ENCODE measurements at regions not wholly inside any gene's neighbourhood (a gene's known extent, or its start where the extent isn't known, plus 50 kb on each side); places are given as distances from the start of the nearest gene placed in this dataset.
A peak's percentile ranks its signal among the peaks of the same experiment; 100 is the strongest.

DNA sequence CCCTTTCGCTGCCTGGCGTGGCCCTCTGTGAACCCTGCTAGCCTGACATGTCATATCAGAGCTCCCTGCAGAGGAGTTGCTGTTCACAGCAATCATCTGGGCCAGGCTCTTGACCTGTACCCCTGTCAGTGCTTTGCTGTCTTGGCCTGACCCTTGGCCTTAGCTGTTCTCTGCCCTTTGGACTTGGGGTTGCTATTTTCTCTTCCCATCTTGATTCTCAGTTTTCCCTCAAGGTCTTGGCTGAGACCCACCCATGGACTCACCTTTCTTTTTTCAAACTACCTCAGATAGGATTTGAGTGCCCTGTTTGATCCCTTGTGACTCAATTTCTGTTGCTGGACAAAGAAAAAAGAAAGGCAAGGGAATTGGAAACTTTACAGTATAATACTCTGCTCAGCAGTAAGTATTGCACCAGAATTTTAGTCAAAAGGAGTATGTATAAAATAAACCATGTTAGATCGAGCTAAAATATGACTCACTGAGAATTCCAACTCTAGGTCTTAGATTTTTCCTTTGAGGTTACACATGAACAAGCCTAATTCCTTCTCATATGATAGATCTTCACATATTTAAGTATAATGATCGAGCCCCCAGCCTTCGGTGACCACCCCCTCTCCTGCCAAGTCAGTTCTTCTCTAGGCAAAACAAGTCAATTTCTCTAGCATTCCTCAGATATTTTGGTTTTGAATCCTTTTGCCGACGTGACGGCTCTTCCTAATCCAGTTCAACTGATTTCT is 110.5 kb downstream of the NGF start:
- Histone ChIP-seq H3K9ac (ENCODE audit: low read length) (no peak overlapping the region), H3K18ac (ENCODE audit: low read length) (no peak overlapping the region), H3K23ac (ENCODE audit: low read length) (no peak overlapping the region), H3K9me3 (ENCODE audit: insufficient read depth, low read depth, low read length) (peaks cover 5% of the 10 kb centered on the region), H3K4me1 (ENCODE audit: control insufficient read depth in 1 of 2, insufficient read depth in 2 of 2, low read length in 2 of 2) (peaks cover 3 to 4% of the 10 kb centered on the region in 2 experiments), H2BK12ac (ENCODE audit: low read length) (no peak overlapping the region), H2BK120ac (ENCODE audit: insufficient read depth, low read length, poor library complexity) (no peak overlapping the region), H2AFZ (ENCODE audit: insufficient read depth, low read length, poor library complexity) (no peak overlapping the region), H3K36me3 (ENCODE audit: control insufficient read depth in 1 of 2, insufficient read depth in 2 of 2, low read length in 2 of 2) (no peaks in the 10 kb centered on the region), H4K8ac (ENCODE audit: low read depth, low read length) (no peak overlapping the region), H2BK5ac (ENCODE audit: low read depth, low read length, poor library complexity) (no peak overlapping the region), H2AK5ac (ENCODE audit: low read length) (no peak overlapping the region), H3K79me1 (ENCODE audit: low read length) (peaks cover 3% of the 10 kb centered on the region), H3K4ac (ENCODE audit: low read depth, low read length) (no peak overlapping the region), H3K27me3 (ENCODE audit: insufficient read depth, low read length) (no peaks in the 10 kb centered on the region), H3K14ac (ENCODE audit: low read length) (no peak overlapping the region), H4K12ac (ENCODE audit: low read depth, low read length) (no peak overlapping the region), H3K27ac (ENCODE audit: low read depth, low read length) (no peak overlapping the region), H3K4me3 (ENCODE audit: low read depth, low read length) (no peak overlapping the region), H3K4me2 (ENCODE audit: low read length) (no peak overlapping the region), H4K91ac (ENCODE audit: low read depth, low read length) (no peak overlapping the region), H3K79me2 (ENCODE audit: control insufficient read depth, insufficient read depth, low read length, poor library complexity) (no peaks in the 10 kb centered on the region)
- no CpG with 5 or more reads among the region's 8 CpGs for WGBS (ENCODE audit: extremely low coverage, insufficient coverage, insufficient read length)
- DNase-seq: peak in 1 of 2 donors; percentile 10

DNA sequence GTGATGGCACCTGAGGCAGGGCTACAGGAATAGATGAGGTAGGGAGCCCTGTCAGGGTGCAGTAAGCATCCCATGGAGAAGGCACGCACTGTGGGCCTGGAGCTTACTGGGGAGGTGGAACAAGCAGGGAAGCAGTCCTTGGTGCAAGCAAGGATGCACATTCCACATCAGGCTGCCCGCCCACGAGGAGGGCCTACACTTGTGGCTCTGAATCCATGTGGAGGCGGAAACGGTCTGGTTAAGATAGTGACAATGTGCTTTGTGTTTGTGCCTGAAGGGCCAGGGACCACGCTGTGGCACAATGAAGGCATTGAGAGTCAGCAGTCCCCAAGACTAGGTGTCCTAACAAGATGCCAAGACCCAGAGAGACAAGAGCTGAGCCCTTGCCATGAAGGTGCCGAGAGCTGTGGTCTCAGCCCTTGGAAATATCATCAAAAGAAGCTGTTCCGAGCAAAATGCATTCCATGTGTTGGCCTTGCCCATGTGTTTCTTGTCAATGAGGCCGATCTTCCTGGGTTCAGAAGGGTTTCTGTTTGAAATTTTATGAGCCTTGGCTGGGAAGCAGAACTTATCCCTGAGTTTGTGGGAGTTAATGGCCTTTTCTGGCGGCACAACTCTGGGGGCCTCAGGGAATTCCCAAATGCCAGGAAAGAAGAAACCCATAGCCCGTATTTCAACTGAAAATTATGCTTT is 111.9 kb downstream of the NGF start:
- Histone ChIP-seq H4K91ac (ENCODE audit: low read depth, low read length) (no peak overlapping the region), H2AFZ (ENCODE audit: insufficient read depth, low read length, poor library complexity) (no peak overlapping the region), H3K9me3 (ENCODE audit: insufficient read depth, low read depth, low read length) (peaks cover 5% of the 10 kb centered on the region), H3K14ac (ENCODE audit: low read length) (no peak overlapping the region), H3K27me3 (ENCODE audit: insufficient read depth, low read length) (no peaks in the 10 kb centered on the region), H3K23ac (ENCODE audit: low read length) (no peak overlapping the region), H3K9ac (ENCODE audit: low read length) (no peak overlapping the region), H3K79me2 (ENCODE audit: control insufficient read depth, insufficient read depth, low read length, poor library complexity) (no peaks in the 10 kb centered on the region), H3K18ac (ENCODE audit: low read length) (no peak overlapping the region), H2BK5ac (ENCODE audit: low read depth, low read length, poor library complexity) (no peak overlapping the region), H2BK12ac (ENCODE audit: low read length) (no peak overlapping the region), H3K79me1 (ENCODE audit: low read length) (peaks cover 3% of the 10 kb centered on the region), H3K4me2 (ENCODE audit: low read length) (no peak overlapping the region), H3K36me3 (ENCODE audit: control insufficient read depth in 1 of 2, insufficient read depth in 2 of 2, low read length in 2 of 2) (no peaks in the 10 kb centered on the region), H2AK5ac (ENCODE audit: low read length) (no peak overlapping the region), H4K12ac (ENCODE audit: low read depth, low read length) (no peak overlapping the region), H2BK120ac (ENCODE audit: insufficient read depth, low read length, poor library complexity) (no peak overlapping the region), H3K4me1 (ENCODE audit: control insufficient read depth in 1 of 2, insufficient read depth in 2 of 2, low read length in 2 of 2) (peaks cover 3 to 4% of the 10 kb centered on the region in 2 experiments), H3K4me3 (ENCODE audit: low read depth, low read length) (no peak overlapping the region), H3K27ac (ENCODE audit: low read depth, low read length) (no peak overlapping the region), H3K4ac (ENCODE audit: low read depth, low read length) (no peak overlapping the region), H4K8ac (ENCODE audit: low read depth, low read length) (no peak overlapping the region)
- WGBS (ENCODE audit: extremely low coverage, insufficient coverage, insufficient read length): no CpG with 5 or more reads among the region's 11 CpGs
- DNase-seq: no peak

- DNase-seq: no peak
- Histone ChIP-seq H3K14ac (ENCODE audit: low read length) (no peak overlapping the region), H2AK5ac (ENCODE audit: low read length) (no peak overlapping the region), H3K36me3 (ENCODE audit: control insufficient read depth in 1 of 2, insufficient read depth in 2 of 2, low read length in 2 of 2) (no peaks in the 10 kb centered on the region), H3K18ac (ENCODE audit: low read length) (no peak overlapping the region), H4K8ac (ENCODE audit: low read depth, low read length) (no peak overlapping the region), H2AFZ (ENCODE audit: insufficient read depth, low read length, poor library complexity) (no peak overlapping the region), H4K12ac (ENCODE audit: low read depth, low read length) (no peak overlapping the region), H3K79me1 (ENCODE audit: low read length) (peaks cover 5% of the 10 kb centered on the region), H3K4me2 (ENCODE audit: low read length) (no peak overlapping the region), H3K79me2 (ENCODE audit: control insufficient read depth, insufficient read depth, low read length, poor library complexity) (no peaks in the 10 kb centered on the region), H2BK120ac (ENCODE audit: insufficient read depth, low read length, poor library complexity) (no peak overlapping the region), H3K4ac (ENCODE audit: low read depth, low read length) (no peak overlapping the region), H2BK5ac (ENCODE audit: low read depth, low read length, poor library complexity) (no peak overlapping the region), H2BK12ac (ENCODE audit: low read length) (no peak overlapping the region), H3K27ac (ENCODE audit: low read depth, low read length) (no peak overlapping the region), H3K9me3 (ENCODE audit: insufficient read depth, low read depth, low read length) (peaks cover 5% of the 10 kb centered on the region), H3K4me1 (ENCODE audit: control insufficient read depth in 1 of 2, insufficient read depth in 2 of 2, low read length in 2 of 2) (peaks cover 3 to 8% of the 10 kb centered on the region in 2 experiments), H4K91ac (ENCODE audit: low read depth, low read length) (no peak overlapping the region), H3K27me3 (ENCODE audit: insufficient read depth, low read length) (no peaks in the 10 kb centered on the region), H3K9ac (ENCODE audit: low read length) (no peak overlapping the region), H3K4me3 (ENCODE audit: low read depth, low read length) (no peak overlapping the region), H3K23ac (ENCODE audit: low read length) (no peak overlapping the region)
- WGBS (ENCODE audit: extremely low coverage, insufficient coverage, insufficient read length): no CpG with 5 or more reads among the region's 2 CpGs
Measured at GRCh38 chr1:115224636-115225035, 113.4 kb downstream of the NGF start.

- H3K79me2 ChIP-seq (ENCODE audit: control insufficient read depth, insufficient read depth, low read length, poor library complexity): no peaks in the 10 kb centered on the region
- peak overlapping the region; percentile 87 for H2BK12ac ChIP-seq (ENCODE audit: low read length)
- peaks cover 5% of the 10 kb centered on the region for H3K9me3 ChIP-seq (ENCODE audit: insufficient read depth, low read depth, low read length)
- H3K4me1 ChIP-seq (ENCODE audit: control insufficient read depth in 1 of 2, insufficient read depth in 2 of 2, low read length in 2 of 2): peaks cover 3 to 8% of the 10 kb centered on the region in 2 experiments
- H2BK5ac ChIP-seq (ENCODE audit: low read depth, low read length, poor library complexity): no peak overlapping the region
- peak overlapping the region; percentile 77 for H3K18ac ChIP-seq (ENCODE audit: low read length)
- no peak overlapping the region for H3K9ac ChIP-seq (ENCODE audit: low read length)
- H3K4me3 ChIP-seq (ENCODE audit: low read depth, low read length): no peak overlapping the region
- H3K27me3 ChIP-seq (ENCODE audit: insufficient read depth, low read length): no peaks in the 10 kb centered on the region
- no peak overlapping the region for H2AFZ ChIP-seq (ENCODE audit: insufficient read depth, low read length, poor library complexity)
- no peak overlapping the region for H3K4ac ChIP-seq (ENCODE audit: low read depth, low read length)
- H4K91ac ChIP-seq (ENCODE audit: low read depth, low read length): no peak overlapping the region
- H3K4me2 ChIP-seq (ENCODE audit: low read length): no peak overlapping the region
- no peak overlapping the region for H3K27ac ChIP-seq (ENCODE audit: low read depth, low read length)
- WGBS (ENCODE audit: extremely low coverage, insufficient coverage, insufficient read length): no CpG with 5 or more reads among the region's 3 CpGs
- peak overlapping the region; percentile 28 for H2BK120ac ChIP-seq (ENCODE audit: insufficient read depth, low read length, poor library complexity)
- no peak overlapping the region for H4K12ac ChIP-seq (ENCODE audit: low read depth, low read length)
- DNase-seq: peak in 1 of 2 donors; percentile 9
- H3K36me3 ChIP-seq (ENCODE audit: control insufficient read depth in 1 of 2, insufficient read depth in 2 of 2, low read length in 2 of 2): no peaks in the 10 kb centered on the region
- H4K8ac ChIP-seq (ENCODE audit: low read depth, low read length): no peak overlapping the region
- H3K14ac ChIP-seq (ENCODE audit: low read length): peak overlapping the region; percentile 55
- H3K79me1 ChIP-seq (ENCODE audit: low read length): peaks cover 5% of the 10 kb centered on the region
- peak overlapping the region; percentile 78 for H2AK5ac ChIP-seq (ENCODE audit: low read length)
- no peak overlapping the region for H3K23ac ChIP-seq (ENCODE audit: low read length)
Measured at GRCh38 chr1:115222616-115223402, 115.2 kb downstream of the NGF start.
